ENCODE measurements at regions not wholly inside any gene's neighbourhood (a gene's known extent, or its start where the extent isn't known, plus 50 kb on each side); places are given as distances from the start of the nearest gene placed in this dataset.

DNA sequence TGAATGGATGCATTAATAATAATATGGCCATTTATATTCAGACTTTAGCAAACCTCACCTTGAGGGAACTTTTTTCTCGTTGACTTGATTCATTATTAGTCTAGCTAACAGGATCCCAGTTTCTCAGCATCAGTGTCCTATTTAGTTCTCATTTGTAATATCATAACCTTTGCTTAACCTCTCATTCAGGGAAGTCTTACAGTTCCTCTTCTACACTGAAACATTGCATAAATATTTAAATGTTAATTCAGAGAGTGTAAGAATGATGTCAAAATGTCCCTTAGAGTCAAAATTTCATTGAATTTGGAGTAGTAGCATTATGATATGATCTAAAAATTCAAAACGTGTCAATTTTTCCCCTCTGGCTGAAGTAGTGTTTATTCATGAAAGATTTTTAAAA, 650.1 kb downstream of the EFNA5 start:
- Histone ChIP-seq H3K4me1 (ENCODE audit: insufficient read depth) (no peaks in the 10 kb centered on the region), H3K4me2 (no peak overlapping the region), H3K4me3 (no peak overlapping the region), H4K20me1 (ENCODE audit: insufficient read depth, poor library complexity, severe bottlenecking) (no peaks in the 10 kb centered on the region), H3K36me3 (replicated peaks; ENCODE audit: insufficient read depth, low read depth) (no peaks in the 10 kb centered on the region), H3K27ac (no peak overlapping the region), H3K9me3 (ENCODE audit: low read depth) (no peaks in the 10 kb centered on the region), H3K27me3 (no peaks in the 10 kb centered on the region), H3K79me2 (no peaks in the 10 kb centered on the region), H2AFZ (no peak overlapping the region), H3K9me2 (replicated peaks; ENCODE audit: insufficient read depth) (no peaks in the 10 kb centered on the region)
- 81% methylated on average over 2 of the region's 2 CpGs for whole genome bisulfite sequencing (ENCODE audit: low lambda C conversion rate, missing lambda C conversion rate)
- TF ChIP-seq EZH2 (IDR thresholded peaks at IDR 0.05; ENCODE audit: borderline replicate concordance) = no peak
- TF ChIP-seq EZH2phosphoT487 (IDR thresholded peaks at IDR 0.05; ENCODE audit: low read depth, severe bottlenecking, unreplicated experiment) = no peak
- TF ChIP-seq, protein P1, sequence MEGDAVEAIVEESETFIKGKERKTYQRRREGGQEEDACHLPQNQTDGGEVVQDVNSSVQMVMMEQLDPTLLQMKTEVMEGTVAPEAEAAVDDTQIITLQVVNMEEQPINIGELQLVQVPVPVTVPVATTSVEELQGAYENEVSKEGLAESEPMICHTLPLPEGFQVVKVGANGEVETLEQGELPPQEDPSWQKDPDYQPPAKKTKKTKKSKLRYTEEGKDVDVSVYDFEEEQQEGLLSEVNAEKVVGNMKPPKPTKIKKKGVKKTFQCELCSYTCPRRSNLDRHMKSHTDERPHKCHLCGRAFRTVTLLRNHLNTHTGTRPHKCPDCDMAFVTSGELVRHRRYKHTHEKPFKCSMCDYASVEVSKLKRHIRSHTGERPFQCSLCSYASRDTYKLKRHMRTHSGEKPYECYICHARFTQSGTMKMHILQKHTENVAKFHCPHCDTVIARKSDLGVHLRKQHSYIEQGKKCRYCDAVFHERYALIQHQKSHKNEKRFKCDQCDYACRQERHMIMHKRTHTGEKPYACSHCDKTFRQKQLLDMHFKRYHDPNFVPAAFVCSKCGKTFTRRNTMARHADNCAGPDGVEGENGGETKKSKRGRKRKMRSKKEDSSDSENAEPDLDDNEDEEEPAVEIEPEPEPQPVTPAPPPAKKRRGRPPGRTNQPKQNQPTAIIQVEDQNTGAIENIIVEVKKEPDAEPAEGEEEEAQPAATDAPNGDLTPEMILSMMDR (IDR thresholded peaks at IDR 0.05; ENCODE audit: poor library complexity) = no peak
- no peak for DNase-seq (ENCODE audit: low spot score)

DNA sequence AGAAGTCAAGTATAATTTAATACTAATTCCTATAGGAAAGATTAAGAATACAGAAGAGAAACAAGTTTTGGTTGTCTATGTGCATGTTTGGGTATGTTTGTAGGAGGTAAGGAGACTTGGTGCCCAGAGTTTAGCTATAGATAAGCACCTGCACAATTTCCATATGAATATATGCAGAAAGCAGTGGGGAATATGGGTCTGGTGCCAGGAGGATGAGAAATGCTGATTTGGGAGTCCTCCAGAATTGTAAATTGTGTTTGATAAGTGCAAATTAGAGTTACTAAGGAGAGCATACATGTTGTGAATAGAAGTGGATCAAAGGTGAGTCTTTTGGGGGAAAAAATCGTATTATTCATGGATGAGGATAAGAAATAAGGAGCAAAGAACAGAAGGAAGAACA, 653.1 kb downstream of the EFNA5 start:
- H3K4me1 ChIP-seq (ENCODE audit: insufficient read depth) = no peaks in the 10 kb centered on the region
- H3K27ac ChIP-seq = no peak overlapping the region
- no peaks in the 10 kb centered on the region for H3K9me2 ChIP-seq (replicated peaks; ENCODE audit: insufficient read depth)
- DNase-seq (ENCODE audit: low spot score) = no peak
- H3K79me2 ChIP-seq = no peaks in the 10 kb centered on the region
- H3K27me3 ChIP-seq = no peaks in the 10 kb centered on the region
- H3K9me3 ChIP-seq (ENCODE audit: low read depth) = no peaks in the 10 kb centered on the region
- no peak overlapping the region for H2AFZ ChIP-seq
- H3K4me2 ChIP-seq = no peak overlapping the region
- H4K20me1 ChIP-seq (ENCODE audit: insufficient read depth, poor library complexity, severe bottlenecking) = no peaks in the 10 kb centered on the region
- no peak overlapping the region for H3K4me3 ChIP-seq
- no peak for TF ChIP-seq EZH2phosphoT487 (IDR thresholded peaks at IDR 0.05; ENCODE audit: low read depth, severe bottlenecking, unreplicated experiment)
- 79% methylated on average over 1 of the region's 1 CpG for WGBS (ENCODE audit: low lambda C conversion rate, missing lambda C conversion rate)
- no peaks in the 10 kb centered on the region for H3K36me3 ChIP-seq (replicated peaks; ENCODE audit: insufficient read depth, low read depth)

DNA sequence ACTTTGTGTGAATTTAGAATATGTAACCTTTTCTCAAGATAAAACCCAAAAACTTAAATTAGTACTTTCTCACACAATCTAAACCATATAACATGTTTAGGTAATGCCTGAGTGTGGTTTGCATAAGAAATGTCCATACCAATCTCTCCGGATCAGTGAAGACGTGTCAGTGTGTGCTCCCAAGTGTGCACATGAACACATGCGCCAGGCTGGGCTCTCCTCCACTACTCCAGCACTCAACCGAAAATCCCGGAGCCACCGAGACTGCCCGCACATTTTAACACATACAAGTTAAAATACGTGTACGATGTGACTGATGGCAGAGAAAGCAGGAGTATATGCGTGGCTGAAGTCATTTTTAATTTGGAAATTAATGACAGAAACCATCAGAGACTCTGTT, 658.4 kb downstream of the EFNA5 start:
- no peaks in the 10 kb centered on the region for H4K20me1 ChIP-seq (ENCODE audit: insufficient read depth, poor library complexity, severe bottlenecking)
- no peaks in the 10 kb centered on the region for H3K36me3 ChIP-seq (replicated peaks; ENCODE audit: insufficient read depth, low read depth)
- no peak for DNase-seq (ENCODE audit: low spot score)
- 93% methylated on average over 10 of the region's 10 CpGs for WGBS (ENCODE audit: low lambda C conversion rate, missing lambda C conversion rate)
- H3K9me2 ChIP-seq (replicated peaks; ENCODE audit: insufficient read depth) = no peaks in the 10 kb centered on the region
- TF ChIP-seq, protein P1 (IDR thresholded peaks at IDR 0.05; ENCODE audit: poor library complexity) = no peak
- TF ChIP-seq EZH2 (IDR thresholded peaks at IDR 0.05; ENCODE audit: borderline replicate concordance) (no peak), EZH2phosphoT487 (IDR thresholded peaks at IDR 0.05; ENCODE audit: low read depth, severe bottlenecking, unreplicated experiment) (no peak)
- H3K79me2 ChIP-seq = no peaks in the 10 kb centered on the region
- no peaks in the 10 kb centered on the region for H3K9me3 ChIP-seq (ENCODE audit: low read depth)
- H2AFZ ChIP-seq = no peak overlapping the region
- H3K4me2 ChIP-seq = no peak overlapping the region
- no peak overlapping the region for H3K27ac ChIP-seq
- H3K27me3 ChIP-seq = no peaks in the 10 kb centered on the region
- H3K4me3 ChIP-seq = no peak overlapping the region
- H3K4me1 ChIP-seq (ENCODE audit: insufficient read depth) = no peaks in the 10 kb centered on the region

DNA sequence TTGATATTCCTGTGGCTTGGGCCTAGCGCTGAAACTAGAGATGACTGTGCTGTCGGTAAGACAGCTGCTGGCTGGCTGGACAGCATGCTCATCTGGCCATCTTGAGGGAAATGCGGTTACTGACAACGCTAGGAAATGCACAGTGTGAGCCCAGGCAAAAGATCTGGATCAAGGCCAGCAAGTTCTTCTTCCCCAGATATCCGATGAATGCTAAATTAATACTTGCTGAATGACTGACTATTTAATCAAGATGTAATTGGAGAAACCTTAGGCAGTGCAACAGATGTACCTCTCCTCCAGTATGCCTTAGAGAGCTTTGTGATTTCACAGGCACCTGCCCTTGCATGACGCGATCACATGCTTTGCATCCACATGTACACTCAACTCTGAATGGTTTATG, 659.1 kb downstream of the EFNA5 start:
- Histone ChIP-seq H2AFZ (no peak overlapping the region), H3K27ac (no peak overlapping the region), H4K20me1 (ENCODE audit: insufficient read depth, poor library complexity, severe bottlenecking) (no peaks in the 10 kb centered on the region), H3K79me2 (no peaks in the 10 kb centered on the region), H3K9me2 (replicated peaks; ENCODE audit: insufficient read depth) (no peaks in the 10 kb centered on the region), H3K4me2 (no peak overlapping the region), H3K4me3 (no peak overlapping the region), H3K4me1 (ENCODE audit: insufficient read depth) (no peaks in the 10 kb centered on the region), H3K27me3 (no peaks in the 10 kb centered on the region), H3K36me3 (replicated peaks; ENCODE audit: insufficient read depth, low read depth) (no peaks in the 10 kb centered on the region), H3K9me3 (ENCODE audit: low read depth) (no peaks in the 10 kb centered on the region)
- no peak for DNase-seq (ENCODE audit: low spot score)
- 89% methylated on average over 7 of the region's 7 CpGs for WGBS (ENCODE audit: low lambda C conversion rate, missing lambda C conversion rate)
- TF ChIP-seq EZH2 (IDR thresholded peaks at IDR 0.05; ENCODE audit: borderline replicate concordance) (no peak), EZH2phosphoT487 (IDR thresholded peaks at IDR 0.05; ENCODE audit: low read depth, severe bottlenecking, unreplicated experiment) (no peak)
- TF ChIP-seq, protein P1 (IDR thresholded peaks at IDR 0.05; ENCODE audit: poor library complexity) = no peak
